Middle frontal gyrus (tissue), 1 donor: ENCODE measurements at regions not wholly inside any gene's neighbourhood (a gene's known extent, or its start where the extent isn't known, plus 50 kb on each side); places are given as distances from the start of the nearest gene placed in this dataset.
"Not testable (repeated sequence)": the region's sequence is repeated elsewhere in the genome, so short reads cannot be mapped to it uniquely, and the experiment has no call there.

Experiments used
- DNase-seq: peaks from one replicate; pipeline ENCODE4 v3.0.0-alpha.2; 2015; ENCODE audit warnings: low spot score; ENCODE audit errors: extremely low spot score

GRCh38 chr9:106733828-106734380, 129.1 kb upstream of the ZNF462 start:
- no peak for DNase-seq

- DNase-seq, result no peak
Measured at GRCh38 chr9:106737516-106737915, 125.5 kb upstream of the ZNF462 start.

GRCh38 chr9:106738109-106738508, 124.9 kb upstream of the ZNF462 start:
- no peak for DNase-seq

- no peak for DNase-seq
Measured at GRCh38 chr9:106745457-106745856, 117.5 kb upstream of the ZNF462 start.

DNA sequence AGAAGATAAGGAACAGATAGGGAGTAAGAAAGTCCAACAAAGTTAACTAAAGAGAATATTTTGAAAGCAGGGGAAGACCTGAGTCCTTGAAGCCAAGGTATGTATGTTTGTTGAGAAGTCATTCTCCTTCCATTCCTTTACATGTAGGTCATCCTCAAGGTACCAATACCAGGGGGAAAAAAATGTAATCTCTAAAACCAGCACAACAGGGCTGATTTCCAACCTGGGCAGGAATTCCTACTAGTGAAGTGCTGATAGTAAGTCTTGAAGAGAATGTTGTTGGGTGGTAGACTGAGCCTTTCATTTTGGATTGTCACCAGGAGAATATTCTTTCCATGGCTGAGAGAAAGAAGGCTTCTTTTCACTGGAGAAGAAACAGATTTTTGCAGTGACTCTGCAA, 117.1 kb upstream of the ZNF462 start:
- DNase-seq, result no peak

DNA sequence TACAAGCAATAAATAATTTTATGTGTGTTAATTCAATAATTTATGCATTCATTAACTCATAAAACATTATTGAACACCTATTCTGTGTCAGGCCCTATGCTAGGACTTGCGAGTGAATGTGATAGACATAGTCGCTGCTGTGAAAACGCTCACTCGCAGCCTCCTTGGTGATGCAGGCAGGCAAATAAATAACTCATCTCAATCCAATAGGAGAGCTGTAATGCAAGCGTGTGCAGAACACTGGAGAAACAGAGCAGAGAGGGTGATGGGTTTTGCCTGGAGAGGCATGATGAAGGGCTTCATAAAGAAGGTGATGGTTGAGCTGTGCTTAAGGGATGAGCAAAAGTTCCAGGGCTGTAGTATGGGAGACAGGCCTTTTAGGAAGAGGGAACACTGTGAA, 111.3 kb upstream of the ZNF462 start:
- no peak for DNase-seq

DNA sequence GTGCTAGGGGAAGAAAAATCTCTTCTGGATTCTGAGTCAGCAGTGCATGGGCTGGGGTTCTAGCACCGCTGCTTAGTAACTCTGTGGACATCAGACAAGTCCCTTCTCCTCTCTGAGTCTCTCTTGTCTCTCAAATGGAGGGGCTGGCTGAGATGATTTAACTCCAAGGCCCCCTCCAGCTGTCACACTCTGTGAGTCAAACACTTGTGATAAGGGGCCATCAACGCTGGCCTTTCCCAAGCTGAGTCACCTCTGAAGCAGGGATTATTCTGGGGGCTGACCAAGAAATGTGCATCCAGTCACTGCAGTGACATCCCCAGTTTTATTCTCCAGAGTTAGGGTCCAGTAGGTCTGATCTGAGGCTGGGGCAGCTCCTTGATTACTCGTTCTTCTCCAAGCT, 110.4 kb upstream of the ZNF462 start:
- no peak for DNase-seq

DNA sequence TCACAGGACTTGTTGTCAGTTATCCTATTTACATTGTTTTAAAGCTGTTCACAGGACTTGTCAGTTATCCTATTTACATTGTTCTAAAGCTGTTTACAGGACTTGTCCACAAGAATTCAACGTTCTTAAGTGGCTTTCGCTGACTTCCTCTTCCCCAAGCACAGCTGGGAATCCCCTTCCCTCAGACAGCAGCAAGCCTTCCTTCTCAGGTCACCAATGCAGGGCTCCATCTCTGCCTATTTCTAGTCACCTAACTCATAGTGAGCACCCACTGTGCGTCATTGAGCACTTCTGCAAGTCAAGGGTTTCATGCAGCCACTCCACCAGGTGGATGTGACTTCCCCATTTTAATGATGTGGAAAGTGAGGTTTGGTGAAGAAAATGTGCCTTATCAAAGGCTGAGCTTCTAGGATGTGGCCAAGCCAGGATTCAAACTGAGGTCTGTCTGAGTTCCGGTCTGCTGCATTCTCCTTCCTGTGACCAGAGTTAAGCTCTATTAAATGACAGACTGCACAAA, 109.8 kb upstream of the ZNF462 start:
- no peak for DNase-seq

- no peak for DNase-seq
Measured at GRCh38 chr9:106755736-106756135, 107.2 kb upstream of the ZNF462 start.

DNA sequence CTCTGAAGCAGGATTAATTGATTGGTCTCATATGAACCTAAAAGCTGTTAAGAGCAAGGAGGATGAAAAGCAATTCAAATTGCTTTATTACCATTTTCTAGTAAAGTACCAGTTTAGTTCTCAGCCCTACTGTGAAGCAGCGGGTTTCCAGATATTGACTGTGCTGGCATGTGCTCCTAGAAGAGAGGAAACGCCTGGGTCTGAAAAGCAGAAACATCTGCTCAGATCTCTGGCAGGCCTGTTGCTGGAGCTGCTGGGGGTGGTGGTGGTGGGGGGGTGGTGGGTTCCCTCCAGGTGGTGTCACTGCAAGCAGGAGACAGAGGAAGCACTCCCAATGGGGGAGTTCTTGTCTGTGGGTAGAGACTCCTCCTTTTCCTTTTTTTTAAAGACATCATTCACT, 105.5 kb upstream of the ZNF462 start:
- DNase-seq, result no peak

- no peak for DNase-seq
Measured at GRCh38 chr9:106758911-106759310, 104.1 kb upstream of the ZNF462 start.

DNA sequence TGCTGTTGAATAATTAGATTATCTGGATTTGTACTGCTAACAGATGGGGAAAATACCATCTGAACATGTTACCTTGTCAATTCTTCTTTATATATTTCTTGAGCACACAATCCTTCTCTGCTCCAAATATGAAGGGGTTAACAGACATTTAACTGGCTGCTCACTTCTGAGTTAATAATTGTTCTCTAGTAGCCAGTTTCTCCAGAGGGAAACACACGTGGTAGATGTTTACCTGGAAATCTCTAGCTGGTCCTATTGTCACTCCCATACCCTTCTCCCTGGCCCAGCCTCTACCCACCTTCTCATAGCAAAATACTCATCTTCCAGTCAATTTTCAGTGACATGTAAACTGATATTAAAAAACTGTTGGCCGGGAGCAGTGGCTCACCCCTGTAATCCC, 101.5 kb upstream of the ZNF462 start:
- no peak for DNase-seq

DNA sequence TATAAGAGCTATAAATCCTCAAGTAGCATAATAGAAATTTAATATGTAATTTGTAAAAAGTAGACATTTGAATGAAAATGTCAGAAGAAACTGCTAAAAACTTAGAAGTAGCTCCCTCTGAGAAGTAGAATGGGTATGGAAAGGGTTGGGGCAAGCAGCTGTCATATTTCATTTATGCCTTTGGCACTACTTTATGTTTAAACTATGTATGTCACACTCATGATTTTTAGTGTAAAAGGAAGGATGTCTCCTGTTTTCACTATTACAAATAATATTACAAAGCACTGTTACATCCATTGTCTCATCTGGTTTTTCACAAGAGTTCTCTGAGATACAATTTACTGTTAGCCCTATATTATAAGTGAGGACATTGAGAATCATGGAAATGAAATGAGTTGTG, 96.3 kb upstream of the ZNF462 start:
- DNase-seq, result no peak

DNA sequence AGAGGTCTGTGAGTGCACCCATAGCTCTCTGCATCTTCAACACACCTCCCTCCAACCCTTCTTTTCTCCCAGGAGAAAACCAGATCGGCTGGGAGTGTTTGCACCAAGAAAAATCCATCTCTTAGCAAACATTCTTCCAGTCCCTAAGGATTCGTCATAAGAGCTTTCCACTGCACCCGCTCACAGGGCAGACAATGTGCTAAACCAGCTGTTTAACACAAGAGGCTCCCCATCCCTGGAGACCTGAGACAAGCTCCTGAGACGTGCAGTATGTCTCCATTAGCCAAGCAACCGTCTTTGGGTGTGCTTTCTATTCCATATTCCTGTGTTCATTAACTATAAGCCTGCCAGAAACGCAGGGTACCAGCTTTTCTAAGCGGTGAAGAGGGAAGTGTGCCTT, 93.6 kb upstream of the ZNF462 start:
- no peak for DNase-seq

DNA sequence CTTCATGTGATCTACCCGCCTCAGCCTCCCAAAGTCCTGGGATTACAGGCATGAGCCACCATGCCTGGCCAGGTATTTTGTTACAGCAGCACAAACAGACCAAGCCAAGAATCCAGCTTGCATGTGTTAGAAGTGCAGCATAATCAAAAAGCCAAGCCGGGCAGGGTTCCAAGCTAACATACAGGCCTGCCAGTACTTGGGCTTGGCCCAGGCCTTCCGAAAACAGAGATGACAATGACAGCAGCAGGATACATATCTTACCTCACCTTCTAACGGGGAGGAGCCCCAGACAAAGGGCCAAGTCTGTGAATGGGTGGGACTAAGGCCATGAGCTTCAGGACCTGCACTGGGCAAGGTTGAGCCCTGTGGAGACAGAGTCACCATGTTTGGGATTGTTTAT, 91.4 kb upstream of the ZNF462 start:
- no peak for DNase-seq

DNA sequence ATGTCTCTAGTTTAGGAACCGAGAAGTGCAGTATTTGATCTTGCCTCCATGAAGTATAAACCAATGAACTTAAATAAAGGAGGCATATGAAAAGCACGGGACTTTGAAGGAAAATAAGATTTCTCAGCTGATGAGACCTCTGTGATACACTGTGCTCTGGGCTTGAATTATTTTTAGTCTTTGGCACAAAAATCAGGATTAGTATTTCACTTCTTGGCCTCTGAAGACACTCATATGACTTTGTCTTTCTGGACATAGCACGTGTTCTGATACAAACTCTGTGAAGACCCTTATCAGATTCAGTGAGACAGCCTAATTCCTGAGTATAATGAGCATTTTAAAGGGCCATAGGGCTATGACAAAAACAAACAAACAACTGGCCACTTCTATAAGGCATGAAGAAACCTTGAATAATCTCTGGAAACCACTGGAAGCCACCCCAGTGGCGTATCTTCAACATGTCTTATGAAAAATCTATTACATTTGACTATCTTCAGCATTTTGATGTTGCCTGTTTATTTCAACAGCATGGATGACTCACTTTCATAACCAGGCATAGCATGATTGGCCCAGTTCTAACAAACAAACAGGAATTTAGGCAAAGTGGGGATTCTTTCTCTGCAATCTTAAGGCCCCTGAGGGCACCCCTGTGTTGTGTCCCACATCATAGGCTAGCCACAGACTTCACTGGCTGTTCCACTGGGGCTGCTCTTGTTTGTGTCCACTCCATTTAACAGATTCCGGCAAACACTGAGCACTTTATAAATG, 90.3 kb upstream of the ZNF462 start:
- DNase-seq, result no peak

DNA sequence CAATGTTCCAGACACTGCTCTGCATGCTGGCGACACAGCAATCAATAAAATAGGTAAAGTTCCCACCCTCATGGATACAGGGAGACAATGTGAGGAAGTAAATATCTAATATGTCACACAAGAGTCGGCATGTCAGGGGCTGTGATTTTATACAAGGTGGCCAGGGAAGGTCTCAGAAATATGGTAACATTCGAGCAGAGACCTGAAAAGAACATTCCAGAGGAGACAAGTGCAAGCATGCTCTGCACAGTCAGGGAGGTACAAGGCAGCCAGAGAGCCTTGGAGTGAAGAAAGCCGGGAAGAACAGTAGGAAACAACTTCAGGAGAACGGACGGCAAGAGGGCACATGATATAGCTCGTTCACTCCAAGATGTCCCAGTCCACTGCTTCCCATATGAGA, 89.2 kb upstream of the ZNF462 start:
- no peak for DNase-seq

DNA sequence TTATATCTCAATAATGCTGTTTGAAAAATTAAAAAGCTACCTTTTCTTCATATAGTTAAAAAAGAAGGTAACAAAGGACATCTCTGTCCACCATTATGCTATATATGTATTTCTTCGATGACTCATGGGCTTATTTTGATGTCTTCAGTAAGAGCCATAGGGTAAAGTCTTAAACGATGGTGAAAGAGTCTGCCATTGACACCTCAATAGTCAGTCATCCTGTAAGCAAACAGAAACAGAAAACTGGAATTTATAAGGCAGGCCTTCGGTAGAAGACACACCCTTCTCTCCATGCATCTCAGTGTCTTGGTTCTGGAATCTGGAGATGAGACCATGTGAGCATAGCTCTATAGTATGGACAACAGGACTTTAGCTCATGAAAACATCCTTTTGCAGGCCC, 87.0 kb upstream of the ZNF462 start:
- no peak for DNase-seq

DNA sequence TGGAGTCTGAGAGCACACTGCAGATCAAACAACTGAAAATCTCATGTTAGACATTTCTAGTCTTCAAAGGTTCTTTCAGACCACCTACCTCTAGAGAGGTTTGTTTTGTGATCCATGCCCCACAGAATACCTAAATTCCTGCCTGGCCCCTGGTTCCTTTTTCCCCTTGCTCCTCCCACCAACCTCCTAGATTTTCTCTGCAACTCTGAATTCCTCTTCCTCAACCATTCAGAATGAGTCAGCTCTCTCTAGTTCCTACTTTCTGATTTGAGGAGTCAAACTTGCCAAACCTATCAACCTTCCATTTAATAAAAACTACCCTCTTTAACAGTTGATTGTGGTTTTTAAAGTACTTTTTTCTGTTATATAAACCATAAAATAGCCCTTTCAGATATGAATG, 83.2 kb upstream of the ZNF462 start:
- no peak for DNase-seq

- DNase-seq, result no peak
Measured at GRCh38 chr9:106783121-106783520, 79.8 kb upstream of the ZNF462 start.

GRCh38 chr9:106784076-106784475, 78.9 kb upstream of the ZNF462 start:
- DNase-seq, result no peak

DNA sequence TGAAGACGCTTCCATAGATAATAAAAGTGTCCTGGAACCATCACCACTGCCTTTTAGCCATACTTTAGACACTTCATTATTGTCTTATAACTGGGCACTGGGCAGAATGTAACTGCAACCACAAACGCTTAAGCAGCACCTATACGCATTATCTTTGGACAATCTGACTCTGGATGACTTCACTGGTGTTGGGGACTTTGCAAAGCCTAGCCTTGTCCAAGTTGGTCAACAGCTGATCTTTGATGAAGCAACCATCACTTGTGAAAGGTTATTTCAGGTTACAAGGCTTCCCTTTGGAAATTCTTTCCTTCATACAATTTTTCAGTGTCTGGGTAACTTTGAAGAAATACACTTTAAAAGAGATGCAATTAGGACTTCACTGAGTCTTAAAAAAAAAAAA, 77.8 kb upstream of the ZNF462 start:
- DNase-seq, result no peak

DNA sequence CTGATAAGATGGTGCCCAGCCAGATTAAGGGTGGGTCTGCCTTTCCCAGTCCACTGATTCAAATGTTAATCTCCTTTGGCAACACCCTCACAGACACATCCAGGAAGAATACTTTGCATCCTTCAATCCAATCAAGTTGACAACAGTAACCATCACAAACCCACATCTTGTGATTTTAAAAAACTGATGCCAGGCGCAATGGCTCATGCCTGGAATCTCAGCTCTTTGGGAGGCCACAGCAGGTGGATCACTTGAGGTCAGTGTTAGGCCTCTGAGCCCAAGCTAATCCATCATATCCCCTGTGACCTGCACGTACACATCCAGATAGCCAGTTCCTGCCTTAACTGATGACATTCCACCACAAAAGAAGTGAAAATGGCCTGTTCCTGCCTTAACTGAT, 74.9 kb upstream of the ZNF462 start:
- DNase-seq, result not testable (repeated sequence)
